Subcutaneous abdominal adipose tissue (tissue), 5 donors: ENCODE measurements at regions not wholly inside any gene's neighbourhood (a gene's known extent, or its start where the extent isn't known, plus 50 kb on each side); places are given as distances from the start of the nearest gene placed in this dataset.

Experiments
- H3K27ac ChIP-seq: one replicate; pipeline ENCODE4 v1.7.0; 2013; ENCODE audit warnings: low read depth, mild to moderate bottlenecking, inconsistent platforms, low read length, moderate library complexity
- H3K27me3 ChIP-seq, 5 donors: one replicate each; pipeline ENCODE4 v1.7.0; 2013; ENCODE audit warnings: low read length in 5 of 5, inconsistent platforms in 1 of 5; ENCODE audit not compliant: control insufficient read depth in 5 of 5, insufficient read depth in 4 of 5
- H3K36me3 ChIP-seq, 5 donors: one replicate each; pipeline ENCODE4 v1.7.0; 2013; ENCODE audit warnings: low read length in 5 of 5; ENCODE audit not compliant: control insufficient read depth in 5 of 5, insufficient read depth in 5 of 5
- H3K4me1 ChIP-seq, 5 donors: one replicate each; pipeline ENCODE4 v1.7.0; 2013; ENCODE audit warnings: low read length in 5 of 5, mild to moderate bottlenecking in 3 of 5, moderate library complexity in 1 of 5; ENCODE audit not compliant: control insufficient read depth in 5 of 5, insufficient read depth in 5 of 5
- H3K4me3 ChIP-seq, 5 donors: one replicate each; pipeline ENCODE4 v1.7.0; 2013; ENCODE audit warnings: low read length in 5 of 5, low read depth in 1 of 5
- H3K9ac ChIP-seq, 5 donors: one replicate each; pipeline ENCODE4 v1.7.0; 2013; ENCODE audit warnings: low read length in 5 of 5, mild to moderate bottlenecking in 4 of 5, moderate library complexity in 3 of 5
- H3K9me3 ChIP-seq, 5 donors: one replicate each; pipeline ENCODE4 v1.7.0; 2013; ENCODE audit warnings: low read length in 5 of 5; ENCODE audit not compliant: control insufficient read depth in 5 of 5
- donor health status: healthy.
- donor health status: healthy.
- donor health status: healthy.
- donor health status: healthy.
- donor health status: healthy.

GRCh38 chrX:43526878-43527277, 129.2 kb upstream of the MAOA start:
- Histone ChIP-seq H3K36me3 (no peaks in the 10 kb centered on the region), H3K4me1 (no peaks in the 10 kb centered on the region), H3K27me3 (peaks cover 6 to 13% (median 7%) of the 10 kb centered on the region in 5 donors), H3K9ac (no peak overlapping the region), H3K9me3 (peaks cover 0 to 4% (median 0%) of the 10 kb centered on the region in 5 donors), H3K27ac (no peak overlapping the region), H3K4me3 (no peak overlapping the region)

- Histone ChIP-seq H3K36me3 (no peaks in the 10 kb centered on the region), H3K27me3 (peaks cover 6 to 13% (median 7%) of the 10 kb centered on the region in 5 donors), H3K9me3 (peaks cover 0 to 4% (median 0%) of the 10 kb centered on the region in 5 donors), H3K4me3 (no peak overlapping the region), H3K9ac (no peak overlapping the region), H3K27ac (no peak overlapping the region), H3K4me1 (no peaks in the 10 kb centered on the region)
These were observed 128.3 kb upstream of the MAOA start for GRCh38 chrX:43527801-43528200.

- Histone ChIP-seq H3K9me3 (peaks cover 0 to 14% (median 8%) of the 10 kb centered on the region in 5 donors), H3K4me3 (no peak overlapping the region), H3K36me3 (no peaks in the 10 kb centered on the region), H3K4me1 (no peaks in the 10 kb centered on the region), H3K27me3 (peaks cover 6 to 16% (median 9%) of the 10 kb centered on the region in 5 donors), H3K27ac (no peak overlapping the region), H3K9ac (no peak overlapping the region)
These were observed 125.3 kb upstream of the MAOA start for GRCh38 chrX:43530837-43531236.

- Histone ChIP-seq H3K9me3 (peaks cover 0 to 7% (median 0%) of the 10 kb centered on the region in 5 donors), H3K27me3 (peaks cover 0 to 4% (median 0%) of the 10 kb centered on the region in 5 donors), H3K27ac (no peak overlapping the region), H3K4me1 (no peaks in the 10 kb centered on the region), H3K9ac (no peak overlapping the region), H3K4me3 (no peak overlapping the region), H3K36me3 (no peaks in the 10 kb centered on the region)
These were observed 115.8 kb upstream of the MAOA start for GRCh38 chrX:43540318-43540717.

DNA sequence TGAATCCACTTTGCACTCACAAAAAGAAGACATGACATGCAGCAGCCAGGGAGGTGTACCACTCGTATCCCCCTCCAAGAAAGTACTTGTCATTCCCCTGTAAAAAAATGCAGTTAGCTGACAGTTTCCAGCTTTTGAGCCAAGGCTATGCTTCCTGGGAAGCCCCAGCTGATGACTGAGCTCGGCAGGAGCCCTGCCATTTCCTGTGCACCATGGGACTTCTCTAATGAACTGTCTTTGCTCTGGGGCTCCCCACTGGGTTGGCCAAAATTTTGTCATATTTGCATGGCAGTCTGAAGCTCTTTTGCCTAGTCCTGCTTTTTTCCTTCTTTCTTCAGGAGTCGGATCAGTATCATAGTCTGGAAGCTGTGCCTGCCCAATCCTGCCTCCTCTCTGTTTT, 104.5 kb upstream of the MAOA start:
- Histone ChIP-seq H3K9me3 (peaks cover 0 to 5% (median 0%) of the 10 kb centered on the region in 5 donors), H3K36me3 (no peaks in the 10 kb centered on the region), H3K4me1 (peaks cover 0 to 8% (median 6%) of the 10 kb centered on the region in 5 donors), H3K27me3 (peaks cover 0 to 8% (median 3%) of the 10 kb centered on the region in 5 donors), H3K4me3 (no peak overlapping the region), H3K9ac (no peak overlapping the region), H3K27ac (no peak overlapping the region)

- Histone ChIP-seq H3K9ac (no peak overlapping the region), H3K36me3 (no peaks in the 10 kb centered on the region), H3K4me3 (no peak overlapping the region), H3K9me3 (peaks cover 0 to 5% (median 0%) of the 10 kb centered on the region in 5 donors), H3K4me1 (peaks cover 0 to 8% (median 6%) of the 10 kb centered on the region in 5 donors), H3K27ac (no peak overlapping the region), H3K27me3 (peaks cover 0 to 8% (median 3%) of the 10 kb centered on the region in 5 donors)
These were observed 103.9 kb upstream of the MAOA start for GRCh38 chrX:43552156-43552555.

DNA sequence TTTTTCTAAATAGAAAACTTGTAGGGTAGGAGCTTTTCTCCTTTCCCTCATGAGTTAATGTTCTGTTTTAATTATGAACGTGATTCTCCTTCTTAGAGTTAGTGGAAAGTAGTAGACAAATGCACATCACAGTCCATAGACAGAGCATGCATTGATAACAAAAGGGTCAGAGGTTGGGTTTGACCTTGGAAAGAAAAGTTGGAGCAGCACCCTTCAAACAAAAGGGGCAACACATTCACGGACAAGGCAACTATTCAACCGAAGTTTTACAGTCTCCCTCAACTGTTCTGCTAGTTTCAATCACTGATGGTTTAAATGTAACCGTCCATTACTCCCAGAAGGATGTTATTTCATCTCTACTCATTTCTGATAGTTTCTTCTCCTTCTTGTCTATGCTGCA, 103.4 kb upstream of the MAOA start:
- peaks cover 0 to 10% (median 6%) of the 10 kb centered on the region in 5 donors for H3K4me1 ChIP-seq
- H3K27me3 ChIP-seq = peaks cover 0 to 8% (median 3%) of the 10 kb centered on the region in 5 donors
- H3K9ac ChIP-seq = no peak overlapping the region
- H3K9me3 ChIP-seq = peaks cover 0 to 5% (median 0%) of the 10 kb centered on the region in 5 donors
- H3K36me3 ChIP-seq = no peaks in the 10 kb centered on the region
- no peak overlapping the region for H3K27ac ChIP-seq
- H3K4me3 ChIP-seq = no peak overlapping the region

DNA sequence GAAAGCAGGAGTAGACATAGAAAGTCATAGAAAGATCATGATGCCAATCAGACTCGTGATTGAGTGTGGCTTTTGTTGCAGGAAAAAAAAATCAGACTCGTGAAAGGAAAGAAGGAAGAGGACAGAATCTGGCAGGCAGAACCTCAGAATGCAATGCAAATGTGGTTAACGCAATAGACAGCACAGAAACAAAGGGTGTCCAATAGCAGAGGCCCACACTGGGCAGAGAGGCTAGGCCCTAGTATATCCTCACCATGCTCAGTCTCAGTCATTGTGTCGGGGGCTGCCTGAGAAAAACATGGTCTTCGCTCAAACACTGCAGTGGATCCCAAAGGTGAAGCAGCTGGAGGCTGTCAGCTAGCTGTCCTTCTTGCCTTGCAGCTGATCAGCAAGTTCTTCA, 102.8 kb upstream of the MAOA start:
- H3K27me3 ChIP-seq = peaks cover 0 to 8% (median 2%) of the 10 kb centered on the region in 5 donors
- peaks cover 0 to 10% (median 6%) of the 10 kb centered on the region in 5 donors for H3K4me1 ChIP-seq
- no peak overlapping the region for H3K4me3 ChIP-seq
- H3K36me3 ChIP-seq = no peaks in the 10 kb centered on the region
- peaks cover 0 to 5% (median 0%) of the 10 kb centered on the region in 5 donors for H3K9me3 ChIP-seq
- H3K27ac ChIP-seq = no peak overlapping the region
- no peak overlapping the region for H3K9ac ChIP-seq

- H3K9me3 ChIP-seq = no peaks in the 10 kb centered on the region
- H3K27ac ChIP-seq = no peak overlapping the region
- no peak overlapping the region for H3K4me3 ChIP-seq
- peaks cover 0 to 8% (median 2%) of the 10 kb centered on the region in 5 donors for H3K27me3 ChIP-seq
- no peak overlapping the region for H3K9ac ChIP-seq
- no peaks in the 10 kb centered on the region for H3K36me3 ChIP-seq
- H3K4me1 ChIP-seq = peaks cover 0 to 10% (median 6%) of the 10 kb centered on the region in 5 donors
These were observed 99.9 kb upstream of the MAOA start for GRCh38 chrX:43556207-43556606.

- Histone ChIP-seq H3K9ac (no peak overlapping the region), H3K4me1 (peaks cover 0 to 5% (median 3%) of the 10 kb centered on the region in 5 donors), H3K36me3 (no peaks in the 10 kb centered on the region), H3K27me3 (peaks cover 0 to 8% (median 0%) of the 10 kb centered on the region in 5 donors), H3K27ac (no peak overlapping the region), H3K4me3 (peak overlapping the region in 1 of 5 donors; percentile 11), H3K9me3 (no peaks in the 10 kb centered on the region)
These were observed 98.3 kb upstream of the MAOA start for GRCh38 chrX:43557792-43558191.
